ENCODE measurements at regions not wholly inside any gene's neighbourhood (a gene's known extent, or its start where the extent isn't known, plus 50 kb on each side); places are given as distances from the start of the nearest gene placed in this dataset.

- no peak for TF ChIP-seq ZNF274 (IDR thresholded peaks at IDR 0.05; ENCODE audit: low read depth, low read length)
- no peak overlapping the region for H3K4me3 ChIP-seq (ENCODE audit: low read length)
Measured at GRCh38 chr2:62343636-62344337, 147.9 kb downstream of the B3GNT2 start.

- no peak overlapping the region for H3K4me3 ChIP-seq (ENCODE audit: low read length)
- no peak for TF ChIP-seq ZNF274 (IDR thresholded peaks at IDR 0.05; ENCODE audit: low read depth, low read length)
Measured at GRCh38 chr2:62343206-62343605, 147.3 kb downstream of the B3GNT2 start.

GRCh38 chr2:62340994-62341484 lies 145.1 kb downstream of the B3GNT2 start:
- no peak for TF ChIP-seq ZNF274 (IDR thresholded peaks at IDR 0.05; ENCODE audit: low read depth, low read length)

GRCh38 chr2:62339837-62340236 lies 143.9 kb downstream of the B3GNT2 start:
- no peak overlapping the region for H3K4me3 ChIP-seq (ENCODE audit: low read length)
- no peak for TF ChIP-seq ZNF274 (IDR thresholded peaks at IDR 0.05; ENCODE audit: low read depth, low read length)

More at GRCh38 chr2:62340994-62341484, 145.1 kb downstream of the B3GNT2 start:
- H3K4me3 ChIP-seq (ENCODE audit: low read length): no peak overlapping the region

GRCh38 chr2:62339413-62339812 lies 143.5 kb downstream of the B3GNT2 start:
- no peak overlapping the region for H3K4me3 ChIP-seq (ENCODE audit: low read length)
- TF ChIP-seq ZNF274 (IDR thresholded peaks at IDR 0.05; ENCODE audit: low read depth, low read length): no peak

GRCh38 chr2:62338111-62338510 lies 142.2 kb downstream of the B3GNT2 start:
- H3K4me3 ChIP-seq (ENCODE audit: low read length): no peak overlapping the region
- no peak for TF ChIP-seq ZNF274 (IDR thresholded peaks at IDR 0.05; ENCODE audit: low read depth, low read length)

- TF ChIP-seq ZNF274 (IDR thresholded peaks at IDR 0.05; ENCODE audit: low read depth, low read length): no peak
Measured at GRCh38 chr2:62337403-62337802, 141.5 kb downstream of the B3GNT2 start.

GRCh38 chr2:62335612-62336011 lies 139.7 kb downstream of the B3GNT2 start:
- TF ChIP-seq ZNF274 (IDR thresholded peaks at IDR 0.05; ENCODE audit: low read depth, low read length): no peak
- no peak overlapping the region for H3K4me3 ChIP-seq (ENCODE audit: low read length)

More at GRCh38 chr2:62337403-62337802, 141.5 kb downstream of the B3GNT2 start:
- no peak overlapping the region for H3K4me3 ChIP-seq (ENCODE audit: low read length)

- H3K4me3 ChIP-seq (ENCODE audit: low read length): no peak overlapping the region
Measured at GRCh38 chr2:62334440-62335058, 138.6 kb downstream of the B3GNT2 start.

GRCh38 chr2:62334009-62334408 lies 138.1 kb downstream of the B3GNT2 start:
- TF ChIP-seq ZNF274 (IDR thresholded peaks at IDR 0.05; ENCODE audit: low read depth, low read length): no peak
- H3K4me3 ChIP-seq (ENCODE audit: low read length): no peak overlapping the region

More at GRCh38 chr2:62334440-62335058, 138.6 kb downstream of the B3GNT2 start:
- no peak for TF ChIP-seq ZNF274 (IDR thresholded peaks at IDR 0.05; ENCODE audit: low read depth, low read length)

GRCh38 chr2:62330959-62331358 lies 135.0 kb downstream of the B3GNT2 start:
- no peak overlapping the region for H3K4me3 ChIP-seq (ENCODE audit: low read length)
- no peak for TF ChIP-seq ZNF274 (IDR thresholded peaks at IDR 0.05; ENCODE audit: low read depth, low read length)

- no peak for TF ChIP-seq ZNF274 (IDR thresholded peaks at IDR 0.05; ENCODE audit: low read depth, low read length)
- no peak overlapping the region for H3K4me3 ChIP-seq (ENCODE audit: low read length)
Measured at GRCh38 chr2:62329797-62330196, 133.9 kb downstream of the B3GNT2 start.

- TF ChIP-seq ZNF274 (IDR thresholded peaks at IDR 0.05; ENCODE audit: low read depth, low read length): no peak
- no peak overlapping the region for H3K4me3 ChIP-seq (ENCODE audit: low read length)
Measured at GRCh38 chr2:62326735-62327134, 130.8 kb downstream of the B3GNT2 start.

GRCh38 chr2:62325398-62325797 lies 129.5 kb downstream of the B3GNT2 start:
- no peak overlapping the region for H3K4me3 ChIP-seq (ENCODE audit: low read length)
- TF ChIP-seq ZNF274 (IDR thresholded peaks at IDR 0.05; ENCODE audit: low read depth, low read length): no peak

Measured in GM08714 (cell line).